ENCODE measurements at regions not wholly inside any gene's neighbourhood (a gene's known extent, or its start where the extent isn't known, plus 50 kb on each side); places are given as distances from the start of the nearest gene placed in this dataset.

- no peak for TF ChIP-seq CTCF (IDR thresholded peaks at IDR 0.05)
- no peaks in the 10 kb centered on the region for H3K4me1 ChIP-seq (ENCODE audit: control insufficient read depth in 1 of 2, insufficient read depth in 1 of 2, low read depth in 1 of 2, low read length in 1 of 2)
Measured at GRCh38 chr18:34627137-34627920, 82.8 kb upstream of the DTNA start.

GRCh38 chr18:34631093-34631966, 78.8 kb upstream of the DTNA start:
- Histone ChIP-seq H3K9me3 (no peaks in the 10 kb centered on the region), H3K27me3 (no peaks in the 10 kb centered on the region), H3K4me3 (ENCODE audit: low read depth in 1 of 2, low read length in 1 of 2) (no peak overlapping the region), H3K27ac (no peak overlapping the region), H3K36me3 (no peaks in the 10 kb centered on the region), H3K4me1 (ENCODE audit: control insufficient read depth in 1 of 2, insufficient read depth in 1 of 2, low read depth in 1 of 2, low read length in 1 of 2) (no peaks in the 10 kb centered on the region)
- no peak for TF ChIP-seq CTCF (IDR thresholded peaks at IDR 0.05)

More at GRCh38 chr18:34627137-34627920, 82.8 kb upstream of the DTNA start:
- Histone ChIP-seq H3K9me3 (no peaks in the 10 kb centered on the region), H3K36me3 (no peaks in the 10 kb centered on the region), H3K4me3 (ENCODE audit: low read depth in 1 of 2, low read length in 1 of 2) (no peak overlapping the region), H3K27me3 (no peaks in the 10 kb centered on the region), H3K27ac (no peak overlapping the region)

- no peak overlapping the region for H3K4me3 ChIP-seq (ENCODE audit: low read depth in 1 of 2, low read length in 1 of 2)
- no peaks in the 10 kb centered on the region for H3K4me1 ChIP-seq (ENCODE audit: control insufficient read depth in 1 of 2, insufficient read depth in 1 of 2, low read depth in 1 of 2, low read length in 1 of 2)
- no peaks in the 10 kb centered on the region for H3K9me3 ChIP-seq
- no peak for TF ChIP-seq CTCF (IDR thresholded peaks at IDR 0.05)
- no peaks in the 10 kb centered on the region for H3K27me3 ChIP-seq
- no peak overlapping the region for H3K27ac ChIP-seq
- H3K36me3 ChIP-seq: no peaks in the 10 kb centered on the region
Measured at GRCh38 chr18:34632321-34632720, 77.8 kb upstream of the DTNA start.

DNA sequence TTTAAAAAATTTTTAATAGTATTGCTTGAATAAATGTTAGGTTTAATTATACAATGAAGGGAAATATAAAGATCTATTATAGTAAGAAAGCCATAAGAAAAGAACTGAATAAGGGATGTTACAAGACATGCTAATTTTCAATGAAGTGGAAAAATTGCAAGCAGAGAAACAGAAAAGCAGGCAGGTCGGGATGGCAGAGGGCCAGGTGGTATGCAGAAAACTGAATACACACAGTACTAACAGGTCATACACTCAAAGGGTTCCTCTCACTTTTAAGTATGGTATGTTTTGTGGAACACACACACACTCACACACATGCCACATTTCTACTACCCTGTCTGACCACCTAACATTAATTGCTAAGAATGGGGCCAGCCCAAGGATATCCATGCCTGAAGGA, 76.7 kb upstream of the DTNA start:
- H3K4me1 ChIP-seq (ENCODE audit: control insufficient read depth in 1 of 2, insufficient read depth in 1 of 2, low read depth in 1 of 2, low read length in 1 of 2): no peaks in the 10 kb centered on the region
- TF ChIP-seq CTCF (IDR thresholded peaks at IDR 0.05): no peak
- H3K27me3 ChIP-seq: no peaks in the 10 kb centered on the region
- H3K27ac ChIP-seq: no peak overlapping the region
- no peaks in the 10 kb centered on the region for H3K9me3 ChIP-seq
- no peak overlapping the region for H3K4me3 ChIP-seq (ENCODE audit: low read depth in 1 of 2, low read length in 1 of 2)
- H3K36me3 ChIP-seq: no peaks in the 10 kb centered on the region

GRCh38 chr18:34637094-34637801, 72.8 kb upstream of the DTNA start:
- H3K27ac ChIP-seq: no peak overlapping the region
- H3K4me3 ChIP-seq (ENCODE audit: low read depth in 1 of 2, low read length in 1 of 2): no peak overlapping the region
- H3K9me3 ChIP-seq: no peaks in the 10 kb centered on the region
- H3K27me3 ChIP-seq: no peaks in the 10 kb centered on the region
- H3K36me3 ChIP-seq: no peaks in the 10 kb centered on the region
- TF ChIP-seq CTCF (IDR thresholded peaks at IDR 0.05): no peak
- no peaks in the 10 kb centered on the region for H3K4me1 ChIP-seq (ENCODE audit: control insufficient read depth in 1 of 2, insufficient read depth in 1 of 2, low read depth in 1 of 2, low read length in 1 of 2)

Data from neutrophil (primary cell).